HL-60 (cell line): ENCODE measurements at regions not wholly inside any gene's neighbourhood (a gene's known extent, or its start where the extent isn't known, plus 50 kb on each side); places are given as distances from the start of the nearest gene placed in this dataset.

Source experiments
- DNase-seq, 2 experiments: peaks; one replicate each; pipeline ENCODE4 v3.0.0-alpha.2; 2010 to 2020; ENCODE audit warnings: low read depth in 1 of 2, low spot score in 1 of 2
- H3K27ac ChIP-seq: fragments of 250-450 bp; sonication (Bioruptor Pico); replicated peaks from 2 replicates; pipeline ENCODE4 v1.5.1; 2020; ENCODE audit warnings: mild to moderate bottlenecking, moderate library complexity
- H3K27me3 ChIP-seq: fragments of 250-450 bp; sonication (Bioruptor Pico); 2 replicates; pipeline ENCODE4 v1.5.1; 2021; ENCODE audit warnings: mild to moderate bottlenecking, moderate library complexity; ENCODE audit not compliant: insufficient read depth, poor library complexity, severe bottlenecking
- H3K4me3 ChIP-seq: replicated peaks from 2 replicates; pipeline ENCODE4 v1.5.1; 2011; ENCODE audit warnings: mild to moderate bottlenecking, control low read depth, low read length; ENCODE audit not compliant: insufficient read depth
- GABPA ChIP-seq: IDR thresholded peaks from 2 replicates; pipeline ENCODE4 v1.6.1; 2012; ENCODE audit warnings: low read depth
- POLR2AphosphoS5 ChIP-seq: IDR thresholded peaks from 2 replicates; pipeline ENCODE4 v1.6.1; 2012; ENCODE audit warnings: low read depth
- SPI1 ChIP-seq: IDR thresholded peaks from 2 replicates; pipeline ENCODE4 v1.6.1; 2012; ENCODE audit warnings: low read depth, mild to moderate bottlenecking, borderline replicate concordance
- TF ChIP-seq, protein P1 (sequence below): IDR thresholded peaks from 2 replicates; pipeline ENCODE4 v1.6.1; 2012; ENCODE audit warnings: low read depth; ENCODE audit not compliant: insufficient replicate concordance
- TF ChIP-seq, protein P2 (sequence below): IDR thresholded peaks from one replicate; pipeline ENCODE4 v1.5.1; 2011; ENCODE audit warnings: low read length, control low read depth, inconsistent platforms; ENCODE audit not compliant: insufficient read depth

DNA sequence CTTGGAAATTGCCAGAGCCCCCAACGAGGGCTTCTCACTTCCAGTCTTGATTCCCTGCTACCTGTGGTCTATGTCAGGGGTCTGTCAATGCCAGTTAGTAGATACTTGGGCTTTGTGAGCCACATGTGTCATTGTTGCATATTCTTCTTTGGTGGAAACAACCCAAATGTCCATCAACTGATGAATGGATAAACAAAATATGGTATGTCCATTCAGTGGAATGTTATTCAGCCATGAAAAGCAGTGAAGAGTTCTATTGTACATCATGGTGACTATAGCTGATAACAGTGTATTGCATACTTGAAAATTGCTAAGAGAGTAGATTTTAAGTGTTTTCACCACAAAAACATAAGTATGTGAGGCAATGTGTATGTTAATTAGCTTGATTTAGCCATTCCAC lies 288.1 kb downstream of the RPLP1 start:
- no peak for DNase-seq
- Histone ChIP-seq H3K27ac (no peak overlapping the region), H3K27me3 (no peaks in the 10 kb centered on the region), H3K4me3 (no peak overlapping the region)
- TF ChIP-seq, protein P1, sequence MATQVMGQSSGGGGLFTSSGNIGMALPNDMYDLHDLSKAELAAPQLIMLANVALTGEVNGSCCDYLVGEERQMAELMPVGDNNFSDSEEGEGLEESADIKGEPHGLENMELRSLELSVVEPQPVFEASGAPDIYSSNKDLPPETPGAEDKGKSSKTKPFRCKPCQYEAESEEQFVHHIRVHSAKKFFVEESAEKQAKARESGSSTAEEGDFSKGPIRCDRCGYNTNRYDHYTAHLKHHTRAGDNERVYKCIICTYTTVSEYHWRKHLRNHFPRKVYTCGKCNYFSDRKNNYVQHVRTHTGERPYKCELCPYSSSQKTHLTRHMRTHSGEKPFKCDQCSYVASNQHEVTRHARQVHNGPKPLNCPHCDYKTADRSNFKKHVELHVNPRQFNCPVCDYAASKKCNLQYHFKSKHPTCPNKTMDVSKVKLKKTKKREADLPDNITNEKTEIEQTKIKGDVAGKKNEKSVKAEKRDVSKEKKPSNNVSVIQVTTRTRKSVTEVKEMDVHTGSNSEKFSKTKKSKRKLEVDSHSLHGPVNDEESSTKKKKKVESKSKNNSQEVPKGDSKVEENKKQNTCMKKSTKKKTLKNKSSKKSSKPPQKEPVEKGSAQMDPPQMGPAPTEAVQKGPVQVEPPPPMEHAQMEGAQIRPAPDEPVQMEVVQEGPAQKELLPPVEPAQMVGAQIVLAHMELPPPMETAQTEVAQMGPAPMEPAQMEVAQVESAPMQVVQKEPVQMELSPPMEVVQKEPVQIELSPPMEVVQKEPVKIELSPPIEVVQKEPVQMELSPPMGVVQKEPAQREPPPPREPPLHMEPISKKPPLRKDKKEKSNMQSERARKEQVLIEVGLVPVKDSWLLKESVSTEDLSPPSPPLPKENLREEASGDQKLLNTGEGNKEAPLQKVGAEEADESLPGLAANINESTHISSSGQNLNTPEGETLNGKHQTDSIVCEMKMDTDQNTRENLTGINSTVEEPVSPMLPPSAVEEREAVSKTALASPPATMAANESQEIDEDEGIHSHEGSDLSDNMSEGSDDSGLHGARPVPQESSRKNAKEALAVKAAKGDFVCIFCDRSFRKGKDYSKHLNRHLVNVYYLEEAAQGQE, result no peak
- TF ChIP-seq POLR2AphosphoS5, result no peak
- TF ChIP-seq SPI1, result no peak
- TF ChIP-seq GABPA, result no peak
- TF ChIP-seq, protein P2, sequence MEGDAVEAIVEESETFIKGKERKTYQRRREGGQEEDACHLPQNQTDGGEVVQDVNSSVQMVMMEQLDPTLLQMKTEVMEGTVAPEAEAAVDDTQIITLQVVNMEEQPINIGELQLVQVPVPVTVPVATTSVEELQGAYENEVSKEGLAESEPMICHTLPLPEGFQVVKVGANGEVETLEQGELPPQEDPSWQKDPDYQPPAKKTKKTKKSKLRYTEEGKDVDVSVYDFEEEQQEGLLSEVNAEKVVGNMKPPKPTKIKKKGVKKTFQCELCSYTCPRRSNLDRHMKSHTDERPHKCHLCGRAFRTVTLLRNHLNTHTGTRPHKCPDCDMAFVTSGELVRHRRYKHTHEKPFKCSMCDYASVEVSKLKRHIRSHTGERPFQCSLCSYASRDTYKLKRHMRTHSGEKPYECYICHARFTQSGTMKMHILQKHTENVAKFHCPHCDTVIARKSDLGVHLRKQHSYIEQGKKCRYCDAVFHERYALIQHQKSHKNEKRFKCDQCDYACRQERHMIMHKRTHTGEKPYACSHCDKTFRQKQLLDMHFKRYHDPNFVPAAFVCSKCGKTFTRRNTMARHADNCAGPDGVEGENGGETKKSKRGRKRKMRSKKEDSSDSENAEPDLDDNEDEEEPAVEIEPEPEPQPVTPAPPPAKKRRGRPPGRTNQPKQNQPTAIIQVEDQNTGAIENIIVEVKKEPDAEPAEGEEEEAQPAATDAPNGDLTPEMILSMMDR, result no peak

DNA sequence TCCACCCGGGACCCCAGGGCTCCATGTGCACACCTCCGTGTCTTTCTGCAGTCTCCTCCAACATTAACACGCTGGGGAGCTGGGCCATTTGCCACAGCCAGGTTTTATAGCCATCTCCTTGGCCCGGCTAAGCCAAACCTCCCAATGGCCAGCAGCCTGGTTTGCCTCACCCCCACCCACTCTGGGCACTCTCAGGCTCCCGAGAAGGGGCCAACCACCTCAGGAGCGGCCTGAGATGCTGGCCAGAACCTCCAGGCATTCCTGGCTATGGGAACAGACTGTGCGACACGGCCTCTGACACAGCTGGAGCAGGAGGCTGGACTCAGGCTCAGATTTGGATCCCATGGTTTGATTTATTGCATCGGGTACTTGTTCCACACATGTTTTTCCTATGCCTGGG lies 289.7 kb downstream of the RPLP1 start:
- Histone ChIP-seq H3K27me3 (no peaks in the 10 kb centered on the region), H3K4me3 (no peak overlapping the region), H3K27ac (no peak overlapping the region)
- no peak for DNase-seq
- TF ChIP-seq, protein P1, result no peak
- TF ChIP-seq GABPA, result no peak
- no peak for TF ChIP-seq SPI1

DNA sequence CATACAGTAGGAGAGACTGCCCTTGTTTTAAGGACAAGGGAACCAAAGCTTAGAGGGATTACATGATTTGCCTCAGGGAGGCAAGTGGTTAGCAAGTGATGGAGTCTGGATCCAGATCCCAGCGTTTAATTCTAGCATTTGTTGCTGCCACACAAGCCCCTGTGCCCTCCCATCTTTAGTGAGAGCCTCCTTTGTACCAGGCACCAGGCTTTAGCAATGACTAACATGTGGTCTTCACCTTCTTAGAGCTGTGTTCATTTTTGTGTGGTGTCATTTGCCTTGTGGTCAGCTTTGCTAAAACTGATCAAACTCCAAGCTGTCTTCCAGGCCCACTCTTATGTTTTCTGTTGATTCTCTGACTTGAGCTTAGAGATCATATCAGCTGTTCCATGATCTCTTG lies 290.5 kb downstream of the RPLP1 start:
- no peaks in the 10 kb centered on the region for H3K27me3 ChIP-seq
- no peak overlapping the region for H3K27ac ChIP-seq
- H3K4me3 ChIP-seq, result no peak overlapping the region
- no peak for DNase-seq
- TF ChIP-seq SPI1 (no peak), POLR2AphosphoS5 (no peak), GABPA (no peak)
- TF ChIP-seq, protein P2, result no peak
- TF ChIP-seq, protein P1, result no peak

DNA sequence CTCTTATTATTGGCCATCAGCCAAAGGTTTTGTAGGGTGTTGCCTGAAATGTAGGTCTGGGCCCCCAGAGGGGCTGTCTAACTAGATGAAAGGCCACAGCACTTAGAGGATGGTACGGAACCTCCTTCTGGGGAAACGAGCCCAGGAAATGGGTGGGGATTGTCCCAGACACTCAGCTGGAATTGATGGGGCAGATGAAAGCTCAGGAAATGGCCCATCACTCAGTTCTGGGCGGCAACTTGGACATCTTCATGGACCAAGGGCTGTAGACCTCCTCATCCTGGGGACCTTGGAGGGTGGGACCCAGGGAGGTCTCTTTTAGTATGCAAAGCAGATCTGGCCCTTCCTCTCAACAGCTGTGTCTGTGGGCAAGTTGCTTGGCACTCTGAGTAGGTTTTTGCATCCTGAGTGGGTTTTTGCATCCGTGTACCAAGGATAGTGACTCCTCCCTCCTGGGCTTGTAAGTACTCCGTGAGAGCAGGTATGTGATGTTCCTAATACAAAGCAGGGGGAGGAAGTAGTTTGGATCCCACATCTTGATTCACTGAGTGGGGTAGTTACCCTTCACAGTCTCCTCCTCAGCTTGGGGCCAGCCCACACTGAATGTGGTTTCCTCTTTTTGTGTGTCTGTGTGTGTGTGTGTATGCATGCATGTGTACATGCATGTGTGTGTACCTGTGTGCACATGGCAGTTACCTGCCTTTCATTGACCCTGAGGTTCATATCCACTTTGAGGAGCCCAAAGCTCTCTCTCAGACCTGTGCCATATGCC lies 292.0 kb downstream of the RPLP1 start:
- TF ChIP-seq GABPA (no peak), POLR2AphosphoS5 (no peak), SPI1 (no peak)
- TF ChIP-seq, protein P2, result no peak
- TF ChIP-seq, protein P1, result no peak
- Histone ChIP-seq H3K27me3 (no peaks in the 10 kb centered on the region), H3K4me3 (no peak overlapping the region), H3K27ac (no peak overlapping the region)
- DNase-seq, result no peak
